ENCODE measurements at regions not wholly inside any gene's neighbourhood (a gene's known extent, or its start where the extent isn't known, plus 50 kb on each side); places are given as distances from the start of the nearest gene placed in this dataset.

- DNase-seq (ENCODE audit: low read depth, low spot score) = no peak
Observed at GRCh38 chr2:19503915-19504314, 145.5 kb upstream of the OSR1 start.

- no peak for DNase-seq (ENCODE audit: low read depth, low spot score)
Observed at GRCh38 chr2:19503406-19503805, 145.0 kb upstream of the OSR1 start.

GRCh38 chr2:19500126-19500525 is 141.7 kb upstream of the OSR1 start:
- DNase-seq (ENCODE audit: low read depth, low spot score) = no peak

GRCh38 chr2:19496646-19497045 is 138.2 kb upstream of the OSR1 start:
- DNase-seq (ENCODE audit: low read depth, low spot score) = no peak

GRCh38 chr2:19494241-19494640 is 135.8 kb upstream of the OSR1 start:
- no peak for DNase-seq (ENCODE audit: low read depth, low spot score)

GRCh38 chr2:19491796-19492195 is 133.4 kb upstream of the OSR1 start:
- DNase-seq (ENCODE audit: low read depth, low spot score) = no peak

- no peak for DNase-seq (ENCODE audit: low read depth, low spot score)
Observed at GRCh38 chr2:19490846-19491435, 132.5 kb upstream of the OSR1 start.

- no peak for DNase-seq (ENCODE audit: low read depth, low spot score)
Observed at GRCh38 chr2:19488009-19488691, 129.7 kb upstream of the OSR1 start.

GRCh38 chr2:19484736-19485135 is 126.3 kb upstream of the OSR1 start:
- DNase-seq (ENCODE audit: low read depth, low spot score) = no peak

- no peak for DNase-seq (ENCODE audit: low read depth, low spot score)
Observed at GRCh38 chr2:19480673-19481072, 122.2 kb upstream of the OSR1 start.

- no peak for DNase-seq (ENCODE audit: low read depth, low spot score)
Observed at GRCh38 chr2:19479666-19480065, 121.2 kb upstream of the OSR1 start.

- DNase-seq (ENCODE audit: low read depth, low spot score) = no peak
Observed at GRCh38 chr2:19478409-19478808, 120.0 kb upstream of the OSR1 start.

- DNase-seq (ENCODE audit: low read depth, low spot score) = no peak
Observed at GRCh38 chr2:19476327-19476726, 117.9 kb upstream of the OSR1 start.

- DNase-seq (ENCODE audit: low read depth, low spot score) = no peak
Observed at GRCh38 chr2:19474128-19474527, 115.7 kb upstream of the OSR1 start.

- DNase-seq (ENCODE audit: low read depth, low spot score) = no peak
Observed at GRCh38 chr2:19473350-19473749, 114.9 kb upstream of the OSR1 start.

GRCh38 chr2:19472391-19472978 is 114.1 kb upstream of the OSR1 start:
- DNase-seq (ENCODE audit: low read depth, low spot score) = no peak

- DNase-seq (ENCODE audit: low read depth, low spot score) = no peak
Observed at GRCh38 chr2:19471491-19471890, 113.1 kb upstream of the OSR1 start.

GRCh38 chr2:19465978-19466377 is 107.6 kb upstream of the OSR1 start:
- no peak for DNase-seq (ENCODE audit: low read depth, low spot score)

GRCh38 chr2:19462256-19462645 is 103.8 kb upstream of the OSR1 start:
- DNase-seq (ENCODE audit: low read depth, low spot score) = no peak

GRCh38 chr2:19461504-19462255 is 103.3 kb upstream of the OSR1 start:
- no peak for DNase-seq (ENCODE audit: low read depth, low spot score)

GRCh38 chr2:19460761-19461160 is 102.3 kb upstream of the OSR1 start:
- DNase-seq (ENCODE audit: low read depth, low spot score) = no peak

- DNase-seq (ENCODE audit: low read depth, low spot score) = no peak
Observed at GRCh38 chr2:19458427-19459003, 100.1 kb upstream of the OSR1 start.
